GM10266 (cell line): ENCODE measurements at regions not wholly inside any gene's neighbourhood (a gene's known extent, or its start where the extent isn't known, plus 50 kb on each side); places are given as distances from the start of the nearest gene placed in this dataset.

Experiments
- DNase-seq: peaks from one replicate; pipeline ENCODE4 v3.0.0; 2012; ENCODE audit errors: extremely low spot score
- TF ChIP-seq, protein P1 (sequence below): IDR thresholded peaks from 2 replicates; pipeline ENCODE4 v1.5.1; 2012; ENCODE audit warnings: mild to moderate bottlenecking, low read depth; ENCODE audit not compliant: control insufficient read depth, insufficient read depth; ENCODE audit errors: missing control alignments

DNA sequence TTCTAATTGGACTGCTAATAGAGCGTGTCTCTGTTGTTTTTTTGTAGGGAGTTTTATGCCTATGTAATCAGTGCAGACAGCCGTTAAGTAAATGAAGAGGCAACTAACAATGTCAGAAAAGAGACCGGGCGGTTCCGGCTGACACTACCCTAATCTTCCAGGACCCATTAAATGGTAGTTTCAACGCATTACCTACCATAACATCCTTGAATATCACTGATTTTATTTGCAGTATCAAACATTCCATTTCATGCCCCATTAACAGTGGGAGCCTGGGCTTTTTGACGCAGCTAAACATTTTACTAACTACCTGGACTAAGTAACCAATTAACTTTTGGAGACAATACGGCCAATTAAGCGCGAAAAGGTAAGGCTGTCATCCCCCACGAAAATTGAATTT is 832.9 kb upstream of the NR2F2 start:
- TF ChIP-seq, protein P1, sequence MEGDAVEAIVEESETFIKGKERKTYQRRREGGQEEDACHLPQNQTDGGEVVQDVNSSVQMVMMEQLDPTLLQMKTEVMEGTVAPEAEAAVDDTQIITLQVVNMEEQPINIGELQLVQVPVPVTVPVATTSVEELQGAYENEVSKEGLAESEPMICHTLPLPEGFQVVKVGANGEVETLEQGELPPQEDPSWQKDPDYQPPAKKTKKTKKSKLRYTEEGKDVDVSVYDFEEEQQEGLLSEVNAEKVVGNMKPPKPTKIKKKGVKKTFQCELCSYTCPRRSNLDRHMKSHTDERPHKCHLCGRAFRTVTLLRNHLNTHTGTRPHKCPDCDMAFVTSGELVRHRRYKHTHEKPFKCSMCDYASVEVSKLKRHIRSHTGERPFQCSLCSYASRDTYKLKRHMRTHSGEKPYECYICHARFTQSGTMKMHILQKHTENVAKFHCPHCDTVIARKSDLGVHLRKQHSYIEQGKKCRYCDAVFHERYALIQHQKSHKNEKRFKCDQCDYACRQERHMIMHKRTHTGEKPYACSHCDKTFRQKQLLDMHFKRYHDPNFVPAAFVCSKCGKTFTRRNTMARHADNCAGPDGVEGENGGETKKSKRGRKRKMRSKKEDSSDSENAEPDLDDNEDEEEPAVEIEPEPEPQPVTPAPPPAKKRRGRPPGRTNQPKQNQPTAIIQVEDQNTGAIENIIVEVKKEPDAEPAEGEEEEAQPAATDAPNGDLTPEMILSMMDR = no peak
- no peak for DNase-seq

DNA sequence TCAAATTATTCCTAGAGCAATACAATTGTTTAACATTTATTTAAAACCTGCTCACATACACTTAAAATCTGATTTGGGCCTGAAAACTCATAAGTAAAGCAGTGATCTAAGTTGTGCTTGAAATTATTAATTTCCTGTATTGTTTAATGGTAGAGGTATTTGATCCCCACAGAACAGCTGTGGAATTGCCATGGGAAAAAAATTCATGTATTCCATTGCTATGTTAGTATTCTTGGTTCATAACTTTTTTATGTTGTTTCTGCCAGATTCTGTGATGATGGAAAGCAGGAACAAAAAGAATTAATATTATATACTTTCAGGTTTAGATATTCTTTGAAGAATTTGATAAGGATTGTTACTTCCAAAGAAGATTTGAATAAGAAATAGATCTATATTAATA is 831.5 kb upstream of the NR2F2 start:
- DNase-seq = no peak
- TF ChIP-seq, protein P1 = no peak

DNA sequence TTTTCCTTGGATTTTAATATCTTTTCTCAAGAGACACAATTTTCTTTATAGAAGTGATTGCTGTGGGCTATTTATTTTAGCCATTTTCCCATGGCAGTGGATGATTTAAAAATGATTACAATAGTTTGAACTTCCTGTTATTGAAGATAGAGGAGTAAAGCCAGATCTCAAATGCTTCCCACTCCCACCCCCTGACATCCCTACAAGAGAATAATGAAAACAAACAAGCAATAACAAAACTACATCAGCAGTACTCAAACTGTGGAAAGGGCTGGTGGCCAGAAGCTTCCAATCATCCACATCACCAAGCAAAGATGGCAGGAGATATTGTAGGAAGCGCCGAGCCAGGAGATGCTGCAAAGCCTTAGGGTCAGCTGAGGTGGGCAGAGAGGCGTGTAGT is 831.1 kb upstream of the NR2F2 start:
- TF ChIP-seq, protein P1 = no peak

DNA sequence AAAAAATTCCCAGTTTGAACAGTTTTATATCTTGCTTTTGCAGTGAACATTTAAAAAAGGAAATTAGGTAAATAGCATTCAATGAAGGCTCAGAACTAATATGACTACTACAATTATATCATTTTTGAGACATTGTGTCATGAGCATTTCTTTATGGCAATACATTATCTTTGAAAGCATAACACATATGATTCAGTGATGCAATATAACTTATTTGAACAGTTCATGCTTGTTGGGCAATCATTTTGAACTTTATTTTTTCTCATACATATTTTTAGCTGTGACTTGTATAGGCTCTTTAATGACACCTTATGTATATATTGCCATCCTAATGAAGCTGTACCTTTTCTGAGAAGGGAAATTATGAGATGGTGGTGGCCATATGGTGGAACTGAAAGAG is 828.6 kb upstream of the NR2F2 start:
- TF ChIP-seq, protein P1 = no peak
- no peak for DNase-seq

More for the DNA sequence above, 831.1 kb upstream of the NR2F2 start:
- DNase-seq = no peak

DNA sequence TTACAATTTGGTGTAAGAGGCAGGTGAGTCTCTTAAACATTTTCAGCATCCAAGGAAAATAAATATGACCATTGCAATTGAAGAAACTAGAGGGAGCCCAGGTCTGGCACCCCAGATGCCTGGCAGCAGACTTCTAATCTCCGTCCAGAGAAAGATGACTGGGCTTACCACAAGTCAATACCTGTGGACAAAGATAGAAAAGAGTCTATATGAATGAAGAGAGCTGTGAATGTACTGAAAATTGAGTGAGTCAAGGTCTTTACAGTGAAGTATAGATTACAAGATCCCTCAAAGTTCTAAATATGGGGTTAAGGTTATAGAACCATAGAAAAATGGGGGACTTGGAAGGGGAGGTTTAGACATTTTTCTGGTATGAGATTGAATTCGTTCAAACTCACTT is 827.4 kb upstream of the NR2F2 start:
- TF ChIP-seq, protein P1 = no peak
- DNase-seq = no peak

DNA sequence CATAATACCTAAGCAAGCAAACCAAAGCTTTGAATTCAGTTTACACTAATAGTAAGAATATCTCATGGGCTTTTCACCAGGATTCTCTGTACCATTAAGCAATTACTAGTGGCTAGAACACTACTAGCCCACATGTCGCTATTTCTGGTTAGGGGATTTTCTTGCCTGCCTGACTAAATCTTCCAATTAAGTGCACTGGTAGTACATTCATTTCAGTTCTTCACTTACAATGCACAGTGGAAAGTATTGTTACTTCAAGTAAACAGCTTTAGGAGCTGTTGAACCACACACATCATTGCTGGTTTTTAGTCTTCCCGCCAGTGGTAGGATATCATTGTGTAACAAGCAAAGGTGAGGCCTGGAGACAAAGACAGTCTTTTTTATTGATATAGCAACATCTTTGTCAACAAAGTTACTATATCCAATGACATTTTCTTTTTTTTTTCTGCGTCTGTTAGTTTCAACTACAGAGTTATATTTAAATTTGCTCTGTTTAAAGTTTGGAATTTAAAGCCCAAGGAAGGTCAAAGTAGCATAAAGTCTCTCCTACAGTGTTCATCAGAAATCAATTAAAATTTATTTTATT is 826.8 kb upstream of the NR2F2 start:
- TF ChIP-seq, protein P1 = no peak
- peak; percentile 23 for DNase-seq

DNA sequence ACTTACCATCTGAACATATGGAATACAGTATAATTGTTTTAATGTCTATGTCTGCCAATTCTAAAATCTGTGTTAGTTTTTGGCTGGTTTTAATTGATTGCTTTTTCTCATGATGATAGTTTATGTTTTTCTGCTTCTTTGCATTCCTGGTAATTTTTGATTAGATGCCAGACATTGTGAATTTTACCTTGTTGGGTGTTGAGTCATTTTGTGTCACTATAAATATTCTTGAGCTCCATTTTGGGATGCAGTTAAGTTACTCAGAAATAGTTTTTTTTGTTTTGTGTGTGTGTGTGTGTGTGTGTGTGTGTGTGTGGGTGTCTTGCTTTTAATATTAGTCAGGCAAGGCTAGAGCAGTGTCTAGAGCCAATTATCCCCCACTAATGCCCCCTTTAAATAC is 818.8 kb upstream of the NR2F2 start:
- no peak for DNase-seq
- TF ChIP-seq, protein P1 = no peak
